ENCODE measurements at regions not wholly inside any gene's neighbourhood (a gene's known extent, or its start where the extent isn't known, plus 50 kb on each side); places are given as distances from the start of the nearest gene placed in this dataset.

- no peak overlapping the region for H3K4me3 ChIP-seq (ENCODE audit: low read depth, low read length, poor library complexity, severe bottlenecking)
- ChIA-PET POLR2A (ENCODE audit: low non-redundant PET) (no interaction called here), CTCF (no interaction called here)
- no peaks in the 10 kb centered on the region for H3K9me3 ChIP-seq (ENCODE audit: low read depth, low read length, poor library complexity, severe bottlenecking)
- H3K27ac ChIP-seq (ENCODE audit: low read depth, low read length, poor library complexity, severe bottlenecking): no peak overlapping the region
- H3K27me3 ChIP-seq (replicated peaks; ENCODE audit: insufficient read depth, low read depth, low read length, poor library complexity): no peaks in the 10 kb centered on the region
- H3K36me3 ChIP-seq (ENCODE audit: insufficient read depth, low read length, poor library complexity, severe bottlenecking): no peaks in the 10 kb centered on the region
- intact Hi-C loops (cut with micrococcal nuclease; ENCODE audit: unreplicated experiment): no loop called here
- no peak for DNase-seq (ENCODE audit: low spot score)
- no TSS peak for BruUV-seq (replicated peaks)
- no peak for TF ChIP-seq EZH2 (IDR thresholded peaks at IDR 0.05; ENCODE audit: borderline replicate concordance, low read depth, low read length, poor library complexity, severe bottlenecking)
- no peak for TF ChIP-seq CTCF (conservative IDR thresholded peaks at IDR 0.05; ENCODE audit: low read depth, low read length)
- H3K4me1 ChIP-seq (ENCODE audit: insufficient read depth, low read length, poor library complexity, severe bottlenecking): no peaks in the 10 kb centered on the region
Observed at GRCh38 chr12:93279565-93280412, 97.9 kb upstream of the NUDT4 start.

GRCh38 chr12:93287149-93287548 lies 90.6 kb upstream of the NUDT4 start:
- H3K4me3 ChIP-seq (ENCODE audit: low read depth, low read length, poor library complexity, severe bottlenecking): no peak overlapping the region
- DNase-seq (ENCODE audit: low spot score): no peak
- H3K4me1 ChIP-seq (ENCODE audit: insufficient read depth, low read length, poor library complexity, severe bottlenecking): no peaks in the 10 kb centered on the region
- CTCF ChIA-PET: no interaction called here
- H3K27ac ChIP-seq (ENCODE audit: low read depth, low read length, poor library complexity, severe bottlenecking): no peak overlapping the region
- POLR2A ChIA-PET (ENCODE audit: low non-redundant PET): no interaction called here
- no peaks in the 10 kb centered on the region for H3K9me3 ChIP-seq (ENCODE audit: low read depth, low read length, poor library complexity, severe bottlenecking)
- H3K27me3 ChIP-seq (replicated peaks; ENCODE audit: insufficient read depth, low read depth, low read length, poor library complexity): no peaks in the 10 kb centered on the region
- TF ChIP-seq EZH2 (IDR thresholded peaks at IDR 0.05; ENCODE audit: borderline replicate concordance, low read depth, low read length, poor library complexity, severe bottlenecking): no peak
- no peaks in the 10 kb centered on the region for H3K36me3 ChIP-seq (ENCODE audit: insufficient read depth, low read length, poor library complexity, severe bottlenecking)
- intact Hi-C loops (cut with micrococcal nuclease; ENCODE audit: unreplicated experiment): no loop called here
- no TSS peak for BruUV-seq (replicated peaks)

DNA sequence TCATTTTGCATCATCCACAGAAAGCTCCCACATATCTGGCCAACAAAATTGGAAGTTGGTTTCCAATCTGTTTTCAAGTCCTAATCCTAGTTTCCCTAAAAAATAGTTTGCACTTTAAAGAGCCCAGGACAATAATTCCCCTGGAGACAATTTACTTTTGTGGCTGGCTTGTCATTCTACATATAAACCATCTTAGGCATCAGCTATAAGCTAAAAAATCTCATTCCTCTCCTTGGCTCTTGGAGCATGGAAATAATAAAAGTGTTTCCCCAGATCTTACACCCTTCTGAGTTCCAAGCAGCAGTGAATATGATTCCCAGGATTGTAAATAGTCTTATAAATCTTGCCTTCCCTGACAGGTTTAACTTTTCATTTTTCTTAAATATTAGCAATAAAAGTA lies 89.1 kb upstream of the NUDT4 start:
- H3K27ac ChIP-seq (ENCODE audit: low read depth, low read length, poor library complexity, severe bottlenecking): no peak overlapping the region
- TF ChIP-seq CTCF (conservative IDR thresholded peaks at IDR 0.05; ENCODE audit: low read depth, low read length) (no peak), EZH2 (IDR thresholded peaks at IDR 0.05; ENCODE audit: borderline replicate concordance, low read depth, low read length, poor library complexity, severe bottlenecking) (no peak)
- DNase-seq (ENCODE audit: low spot score): no peak
- CTCF ChIA-PET: no interaction called here
- intact Hi-C loops (cut with micrococcal nuclease; ENCODE audit: unreplicated experiment): no loop called here
- BruUV-seq (replicated peaks): no TSS peak
- H3K4me3 ChIP-seq (ENCODE audit: low read depth, low read length, poor library complexity, severe bottlenecking): no peak overlapping the region
- POLR2A ChIA-PET (ENCODE audit: low non-redundant PET): no interaction called here
- H3K9me3 ChIP-seq (ENCODE audit: low read depth, low read length, poor library complexity, severe bottlenecking): no peaks in the 10 kb centered on the region
- no peaks in the 10 kb centered on the region for H3K36me3 ChIP-seq (ENCODE audit: insufficient read depth, low read length, poor library complexity, severe bottlenecking)
- peaks cover 6% of the 10 kb centered on the region for H3K4me1 ChIP-seq (ENCODE audit: insufficient read depth, low read length, poor library complexity, severe bottlenecking)
- no peaks in the 10 kb centered on the region for H3K27me3 ChIP-seq (replicated peaks; ENCODE audit: insufficient read depth, low read depth, low read length, poor library complexity)

DNA sequence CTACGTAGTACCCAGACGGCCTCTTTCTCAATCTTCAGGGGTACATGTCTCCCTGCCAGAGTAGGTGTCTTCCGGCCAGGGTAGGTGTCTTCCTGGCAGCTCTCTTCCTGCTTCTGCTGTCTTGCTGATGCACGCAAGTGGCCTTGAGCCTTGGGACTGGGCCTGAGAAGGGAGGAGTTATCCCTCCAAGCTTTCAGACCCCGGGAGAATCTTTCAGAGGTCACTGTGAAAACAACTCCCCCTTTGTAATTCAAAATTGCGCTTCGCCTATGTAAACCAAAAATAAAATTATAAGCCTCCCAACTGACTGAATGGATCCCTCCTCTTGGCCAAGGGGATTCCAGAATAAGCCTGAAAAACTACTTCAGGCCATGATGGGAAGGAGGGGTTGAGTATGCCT lies 87.3 kb upstream of the NUDT4 start:
- H3K4me3 ChIP-seq (ENCODE audit: low read depth, low read length, poor library complexity, severe bottlenecking): no peak overlapping the region
- no peaks in the 10 kb centered on the region for H3K36me3 ChIP-seq (ENCODE audit: insufficient read depth, low read length, poor library complexity, severe bottlenecking)
- H3K4me1 ChIP-seq (ENCODE audit: insufficient read depth, low read length, poor library complexity, severe bottlenecking): peaks cover 6% of the 10 kb centered on the region
- DNase-seq (ENCODE audit: low spot score): no peak
- no TSS peak for BruUV-seq (replicated peaks)
- ChIA-PET POLR2A (ENCODE audit: low non-redundant PET) (no interaction called here), CTCF (no interaction called here)
- no peak overlapping the region for H3K27ac ChIP-seq (ENCODE audit: low read depth, low read length, poor library complexity, severe bottlenecking)
- TF ChIP-seq CTCF (conservative IDR thresholded peaks at IDR 0.05; ENCODE audit: low read depth, low read length): no peak
- no peak for TF ChIP-seq EZH2 (IDR thresholded peaks at IDR 0.05; ENCODE audit: borderline replicate concordance, low read depth, low read length, poor library complexity, severe bottlenecking)
- no peaks in the 10 kb centered on the region for H3K27me3 ChIP-seq (replicated peaks; ENCODE audit: insufficient read depth, low read depth, low read length, poor library complexity)
- no peaks in the 10 kb centered on the region for H3K9me3 ChIP-seq (ENCODE audit: low read depth, low read length, poor library complexity, severe bottlenecking)
- intact Hi-C loops (cut with micrococcal nuclease; ENCODE audit: unreplicated experiment): no loop called here
